ENCODE measurements at regions not wholly inside any gene's neighbourhood (a gene's known extent, or its start where the extent isn't known, plus 50 kb on each side); places are given as distances from the start of the nearest gene placed in this dataset.
A peak's percentile ranks its signal among the peaks of the same experiment; 100 is the strongest.
"Not testable (repeated sequence)": the region's sequence is repeated elsewhere in the genome, so short reads cannot be mapped to it uniquely, and the experiment has no call there.

DNA sequence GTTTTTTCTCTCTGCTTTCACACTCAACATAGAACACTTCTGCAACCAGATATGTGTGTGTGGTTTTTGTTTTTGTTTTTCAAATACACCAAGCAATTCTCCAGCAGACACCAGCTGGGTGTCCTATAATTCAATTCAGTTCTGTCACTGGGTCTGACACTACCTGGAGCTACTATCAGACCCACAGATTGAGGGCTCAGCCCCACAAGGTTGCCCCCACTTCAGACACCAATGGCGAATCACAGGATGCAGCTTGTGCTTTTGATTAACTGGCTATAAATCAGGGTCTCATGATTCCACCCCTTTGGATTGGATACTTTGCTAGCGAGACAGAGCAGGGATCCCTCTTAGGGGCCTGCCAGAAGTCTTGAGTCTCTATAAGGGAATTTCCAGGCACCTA, 462.2 kb upstream of the NRP1 start:
- no peak for DNase-seq
- intact Hi-C loops (cut with DNase I) = no loop called here

DNA sequence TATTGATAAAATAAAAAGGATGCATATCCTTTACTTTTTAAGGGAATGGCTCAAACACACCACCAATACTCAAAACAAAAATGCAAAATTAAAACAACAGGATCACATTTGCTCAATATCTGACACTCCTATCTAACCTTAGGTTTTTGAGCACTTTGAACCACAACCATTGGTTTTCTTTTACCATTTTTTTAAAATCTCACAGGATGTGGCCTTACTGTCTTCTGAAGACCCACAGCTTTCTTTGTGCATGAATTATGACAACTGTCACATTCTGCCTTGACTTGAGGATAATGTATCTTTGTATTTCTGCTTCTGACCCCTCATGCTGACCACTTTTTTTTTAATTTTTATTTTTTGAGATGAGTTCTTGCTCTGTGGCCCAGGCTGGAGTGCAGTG, 461.1 kb upstream of the NRP1 start:
- no peak for DNase-seq
- intact Hi-C loops (cut with DNase I) = no loop called here

DNA sequence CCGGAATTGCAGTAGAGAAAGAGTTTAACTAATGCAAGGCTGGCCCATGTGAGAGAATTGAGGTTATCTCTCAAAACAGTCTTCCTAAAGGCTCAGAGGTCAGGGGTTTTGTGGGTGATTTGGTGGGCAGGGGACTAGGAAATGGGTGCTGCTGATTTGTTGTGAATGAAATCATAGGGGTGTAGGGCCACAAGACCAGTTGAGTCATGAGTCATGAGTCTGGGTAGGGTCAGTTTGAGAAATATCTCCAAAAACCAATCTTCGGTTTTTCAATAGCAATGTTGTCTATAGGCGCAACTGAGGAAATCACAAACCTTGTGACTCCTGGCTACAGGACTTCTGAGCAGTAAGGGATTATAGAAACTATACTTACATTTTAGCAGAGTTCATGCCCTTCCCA, 460.0 kb upstream of the NRP1 start:
- no peak for DNase-seq
- intact Hi-C loops (cut with DNase I) = no loop called here

DNA sequence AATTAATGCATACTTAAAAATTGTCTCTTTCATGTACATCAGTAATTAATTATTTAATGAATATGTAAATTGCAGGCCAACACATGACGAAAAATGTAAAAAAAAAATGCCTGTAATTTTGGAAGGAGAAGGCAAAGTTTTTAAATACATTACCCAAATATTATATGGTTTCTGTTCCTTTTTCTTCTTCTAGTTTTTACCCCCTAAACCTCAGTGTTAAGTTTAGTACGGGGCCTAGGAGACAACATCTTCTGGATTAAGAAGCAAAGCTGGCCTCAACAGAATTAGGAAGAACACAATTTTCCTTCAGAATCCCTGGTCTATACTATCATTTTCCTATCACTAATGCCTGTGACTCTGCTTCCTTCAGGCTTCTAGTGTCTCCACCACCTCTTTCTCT, 459.3 kb upstream of the NRP1 start:
- intact Hi-C loops (cut with DNase I) = no loop called here
- no peak for DNase-seq

DNA sequence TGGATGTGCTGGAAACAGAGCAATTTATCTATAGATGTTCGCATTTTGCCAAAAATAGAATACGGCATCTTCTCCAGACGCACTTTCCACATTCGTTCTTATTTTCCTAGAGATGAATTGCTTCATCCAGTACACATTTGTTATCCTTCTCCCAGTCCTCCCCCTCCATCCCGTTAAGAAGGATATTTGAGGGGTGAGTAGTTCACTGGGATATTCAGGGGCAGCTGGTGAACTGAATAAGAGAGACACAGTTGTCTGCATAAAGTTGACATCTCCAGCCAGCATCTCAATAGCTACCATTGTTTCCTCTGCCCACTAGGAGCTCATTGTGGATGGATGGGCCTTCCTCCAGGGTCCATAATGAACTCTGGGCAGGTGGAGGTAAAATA, 456.8 kb upstream of the NRP1 start:
- no peak for DNase-seq
- intact Hi-C loops (cut with DNase I) = no loop called here

DNA sequence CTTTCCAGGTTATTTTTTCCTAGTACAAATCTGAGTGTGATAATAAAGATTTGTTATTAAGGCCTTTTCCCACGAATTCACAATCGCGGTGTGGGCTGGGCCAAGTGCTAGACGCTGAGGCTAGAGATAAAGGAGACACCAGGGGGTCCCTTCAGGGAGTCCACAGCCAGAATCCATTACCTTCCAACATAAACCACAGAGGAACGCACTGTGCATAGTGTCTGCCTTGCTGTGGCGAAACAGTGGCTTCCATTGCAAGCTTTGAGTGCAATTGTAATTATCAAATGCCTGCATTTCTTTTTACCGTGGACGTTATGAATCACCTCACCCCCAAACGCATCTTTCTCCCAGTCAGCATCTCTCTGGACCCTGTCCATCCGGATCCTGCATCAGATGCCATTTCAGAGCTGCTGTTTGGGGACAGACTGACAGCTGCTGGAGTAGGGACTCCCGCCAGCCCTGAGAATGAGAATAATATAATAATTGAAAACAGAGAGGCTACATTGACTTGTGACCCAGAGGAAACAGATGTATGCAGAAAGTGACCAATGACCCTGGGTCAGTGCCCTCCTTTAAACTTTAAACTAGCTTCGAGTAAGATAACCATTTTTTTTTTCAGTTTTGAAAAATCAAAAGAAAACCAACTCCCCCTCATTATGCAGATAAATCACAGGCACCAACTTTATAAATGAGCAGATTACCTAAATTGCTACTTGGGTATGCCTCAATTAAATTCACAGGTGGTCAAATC, 456.2 kb upstream of the NRP1 start:
- no peak for DNase-seq
- intact Hi-C loops (cut with DNase I) = no loop called here

DNA sequence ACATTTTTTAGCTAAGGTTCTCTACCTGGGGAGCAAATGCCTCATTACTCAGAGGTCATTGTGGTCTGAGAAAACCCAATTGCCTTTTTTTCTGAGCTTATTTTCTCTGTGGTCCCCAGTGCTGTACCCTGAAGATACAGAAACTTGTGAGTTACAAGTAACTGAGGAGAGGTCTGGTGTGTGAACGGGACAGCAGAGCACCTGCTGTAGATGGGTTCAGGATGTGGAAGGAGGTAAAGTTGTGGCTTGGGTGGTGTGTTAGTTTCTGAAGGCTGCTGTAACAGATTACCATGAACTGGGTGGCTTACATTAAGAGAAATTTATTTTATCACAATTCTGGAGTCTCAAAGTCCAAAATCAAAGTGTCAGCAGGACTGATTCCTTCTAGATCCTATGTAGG, 449.1 kb upstream of the NRP1 start:
- DNase-seq = no peak
- intact Hi-C loops (cut with DNase I) = no loop called here

DNA sequence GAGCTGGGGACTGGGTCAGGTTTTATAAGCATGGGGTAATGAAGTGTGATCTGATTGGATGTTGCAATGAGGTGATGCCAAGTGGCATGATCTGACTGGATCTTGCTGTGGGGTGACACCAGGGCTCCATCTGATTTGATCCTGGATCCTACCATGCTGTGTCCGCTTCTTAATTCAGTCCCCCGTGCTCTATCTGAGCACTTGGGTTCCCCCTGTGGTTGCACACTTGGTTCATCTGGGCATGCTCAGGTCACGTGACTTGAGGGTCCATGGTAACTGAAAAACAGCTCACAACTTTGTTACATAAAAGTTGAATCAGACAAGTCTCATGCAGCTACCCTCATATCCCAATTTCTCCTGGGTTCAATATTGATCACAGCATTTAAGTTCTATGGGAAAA, 448.6 kb upstream of the NRP1 start:
- DNase-seq = no peak
- intact Hi-C loops (cut with DNase I) = no loop called here

DNA sequence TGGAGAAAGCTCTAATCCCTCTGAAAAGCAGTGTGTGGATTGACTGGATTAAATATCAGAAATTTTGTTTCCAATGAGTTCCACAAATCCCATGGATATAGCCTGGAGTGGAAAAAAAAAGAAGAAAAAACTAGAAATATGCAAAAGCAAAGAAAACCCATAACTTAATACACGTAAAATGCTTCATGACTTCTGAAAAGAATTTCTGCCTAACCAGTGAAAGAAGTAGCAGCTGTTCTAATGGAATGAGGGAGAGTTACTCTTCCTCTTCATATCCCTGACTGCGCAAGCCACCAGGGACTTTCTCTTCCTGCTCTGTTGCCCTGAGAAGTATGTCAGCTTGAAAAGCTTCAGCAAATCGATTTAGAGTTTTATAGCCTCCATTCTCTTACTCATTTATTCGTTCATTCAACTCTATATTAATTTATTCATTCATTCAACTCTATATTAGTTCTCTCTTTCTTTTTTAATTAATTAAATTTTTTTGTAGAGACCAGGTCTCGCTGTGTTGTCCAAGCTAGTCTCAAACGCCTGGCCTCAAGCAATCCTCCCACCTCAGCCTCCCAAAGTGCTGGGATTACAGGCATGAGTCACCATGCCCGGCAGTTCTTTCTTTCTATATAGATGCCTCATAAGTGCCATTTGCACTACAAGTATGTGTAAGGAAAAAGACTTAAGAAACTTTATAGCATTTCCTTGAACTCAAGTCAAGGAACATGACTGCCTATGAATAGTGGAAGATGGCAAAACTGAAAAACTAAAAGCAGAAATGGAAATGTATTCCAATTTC, 447.3 kb upstream of the NRP1 start:
- intact Hi-C loops (cut with DNase I) = no loop called here
- DNase-seq = no peak

DNA sequence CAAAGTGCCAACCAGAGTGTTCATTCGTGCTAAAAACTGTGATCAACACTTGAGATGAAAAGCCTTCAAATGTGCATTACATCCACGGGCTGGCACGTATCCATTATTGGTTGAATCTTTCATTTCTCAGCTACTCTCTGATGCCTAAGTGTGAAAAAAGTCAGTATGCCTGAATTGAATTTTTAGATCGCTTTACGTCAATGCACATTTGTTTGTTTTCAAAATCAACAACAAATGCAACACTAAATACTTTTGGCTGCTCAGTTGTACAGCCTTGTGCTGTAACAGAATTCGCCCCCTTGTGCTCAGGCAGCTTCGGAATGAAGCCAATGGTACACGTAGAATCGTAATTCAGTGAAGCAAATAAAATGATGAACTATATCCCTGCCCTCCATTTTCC, 446.5 kb upstream of the NRP1 start:
- DNase-seq = no peak
- intact Hi-C loops (cut with DNase I) = no loop called here

DNA sequence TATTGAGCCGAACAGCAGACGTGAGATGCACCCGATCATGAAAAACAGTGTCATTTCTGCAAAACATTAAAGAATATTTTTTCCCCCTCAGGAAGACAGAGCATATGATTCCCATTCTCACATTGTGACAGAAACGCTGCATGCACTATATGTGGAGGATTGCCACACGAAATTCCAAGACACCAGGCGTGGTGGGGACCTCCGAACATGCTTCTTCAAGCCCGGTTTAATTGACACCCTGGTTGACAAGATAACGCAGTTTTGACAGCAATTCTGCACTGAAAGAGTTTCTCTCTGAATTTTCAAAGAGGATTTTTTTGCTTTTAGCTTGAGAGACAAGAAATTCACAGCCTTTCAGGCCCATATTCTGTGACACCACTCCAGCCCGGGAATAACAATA, 442.8 kb upstream of the NRP1 start:
- intact Hi-C loops (cut with DNase I) = loop anchor here (10.0 kb wide), 1 partner anchor 442 kb away; the partner anchor contains the start of gene NRP1
- DNase-seq = no peak

DNA sequence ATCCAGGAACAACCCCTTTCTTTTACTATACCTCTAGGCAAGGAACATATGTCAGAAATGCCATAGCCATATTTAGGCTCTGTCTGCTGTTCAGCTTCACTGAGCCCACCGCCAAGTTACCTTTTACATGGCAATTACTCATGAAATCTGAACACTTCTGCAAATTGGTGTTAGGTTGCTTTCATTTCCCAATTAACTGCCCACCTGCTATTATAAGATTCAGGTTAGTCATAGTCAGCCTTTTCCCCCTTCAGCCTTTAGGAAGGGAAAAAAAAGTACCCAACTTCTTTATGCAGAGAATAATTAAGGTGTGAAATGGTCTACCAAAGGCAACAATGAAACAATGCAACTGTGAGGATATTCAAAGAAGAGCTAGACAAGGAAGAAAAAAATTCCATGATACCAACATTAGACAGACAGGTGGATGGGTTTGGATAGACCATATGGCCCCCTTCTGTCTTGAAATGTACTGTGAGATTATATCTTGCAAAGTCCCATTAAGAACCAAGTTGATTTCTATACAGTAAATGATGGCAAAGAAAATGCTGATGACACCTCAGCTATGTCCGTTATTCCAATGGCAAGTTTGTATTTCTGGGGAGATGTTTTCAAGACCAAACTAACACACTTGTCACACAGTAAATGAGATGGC, 442.1 kb upstream of the NRP1 start:
- DNase-seq = no peak
- intact Hi-C loops (cut with DNase I) = loop anchor here (10.0 kb wide), 1 partner anchor 442 kb away; the partner anchor contains the start of gene NRP1

DNA sequence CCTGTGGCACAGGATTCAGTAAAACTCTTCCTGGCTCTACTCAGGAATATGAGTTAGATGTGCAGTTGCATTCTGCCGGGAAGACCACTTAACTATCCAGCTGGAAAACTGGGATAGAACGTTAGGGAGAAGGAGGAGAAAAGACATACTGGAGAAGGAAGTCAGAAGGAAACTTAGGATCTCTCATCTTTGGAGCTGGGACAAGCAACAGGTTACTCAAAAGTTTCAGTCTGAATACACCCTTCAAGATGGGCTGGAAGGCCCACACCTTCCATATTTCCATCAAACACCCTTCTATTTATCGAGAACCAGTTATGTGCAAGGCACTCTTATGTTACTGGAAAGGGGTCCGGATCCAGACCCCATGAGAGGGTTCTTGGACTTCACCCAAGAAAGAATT, 440.4 kb upstream of the NRP1 start:
- DNase-seq = no peak
- intact Hi-C loops (cut with DNase I) = loop anchor here (10.0 kb wide), 1 partner anchor 440 kb away; the partner anchor contains the start of gene NRP1

DNA sequence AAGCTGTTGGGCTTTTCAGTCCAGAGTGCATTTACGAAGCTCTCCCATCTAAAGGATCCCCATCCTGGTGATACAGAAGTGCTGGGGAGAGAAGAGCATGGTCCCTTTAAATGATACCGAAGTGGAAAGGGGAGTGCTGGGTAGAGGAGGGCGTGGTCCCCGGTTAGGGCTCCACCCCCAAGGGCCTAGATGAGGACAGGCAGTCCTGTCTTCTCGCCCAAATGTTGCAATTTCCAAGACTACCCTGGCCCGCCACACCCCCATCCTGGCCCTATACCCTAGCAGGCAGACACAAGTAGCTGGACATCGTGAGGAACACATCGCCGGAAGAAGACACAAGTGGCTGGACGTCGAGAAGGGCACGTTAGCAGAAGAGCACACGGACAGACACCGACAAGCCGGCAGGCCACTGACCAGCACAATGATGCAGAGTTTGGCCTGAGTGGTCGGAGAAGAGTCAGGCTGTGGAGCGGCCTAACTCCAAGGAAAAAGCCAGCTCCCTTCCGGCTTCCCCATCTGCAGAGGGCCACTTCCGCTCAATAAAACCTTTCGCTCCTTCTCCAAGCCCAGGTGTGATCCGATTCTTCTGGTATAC, 439.5 kb upstream of the NRP1 start:
- intact Hi-C loops (cut with DNase I) = loop anchor here (10.0 kb wide), 1 partner anchor 439 kb away; the partner anchor contains the start of gene NRP1
- DNase-seq = peak in 1 of 10 donors; percentile 74

DNA sequence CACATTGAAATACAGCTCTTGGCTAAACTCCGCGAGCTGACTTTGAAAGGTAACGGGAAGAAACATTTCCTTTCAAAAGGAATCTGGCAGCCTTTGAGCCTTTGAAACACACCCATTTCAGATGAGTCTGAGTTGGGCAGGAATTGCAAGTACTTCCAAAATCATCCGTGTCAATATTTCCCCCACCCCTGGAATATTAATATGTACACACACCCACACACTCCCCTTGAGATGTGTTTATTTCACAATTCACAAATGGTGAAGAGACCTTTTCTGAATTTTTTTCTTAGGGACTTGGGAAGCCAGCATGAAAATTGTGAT, 438.7 kb upstream of the NRP1 start:
- DNase-seq = no peak
- intact Hi-C loops (cut with DNase I) = loop anchor here (10.0 kb wide), 1 partner anchor 438 kb away; the partner anchor contains the start of gene NRP1

DNA sequence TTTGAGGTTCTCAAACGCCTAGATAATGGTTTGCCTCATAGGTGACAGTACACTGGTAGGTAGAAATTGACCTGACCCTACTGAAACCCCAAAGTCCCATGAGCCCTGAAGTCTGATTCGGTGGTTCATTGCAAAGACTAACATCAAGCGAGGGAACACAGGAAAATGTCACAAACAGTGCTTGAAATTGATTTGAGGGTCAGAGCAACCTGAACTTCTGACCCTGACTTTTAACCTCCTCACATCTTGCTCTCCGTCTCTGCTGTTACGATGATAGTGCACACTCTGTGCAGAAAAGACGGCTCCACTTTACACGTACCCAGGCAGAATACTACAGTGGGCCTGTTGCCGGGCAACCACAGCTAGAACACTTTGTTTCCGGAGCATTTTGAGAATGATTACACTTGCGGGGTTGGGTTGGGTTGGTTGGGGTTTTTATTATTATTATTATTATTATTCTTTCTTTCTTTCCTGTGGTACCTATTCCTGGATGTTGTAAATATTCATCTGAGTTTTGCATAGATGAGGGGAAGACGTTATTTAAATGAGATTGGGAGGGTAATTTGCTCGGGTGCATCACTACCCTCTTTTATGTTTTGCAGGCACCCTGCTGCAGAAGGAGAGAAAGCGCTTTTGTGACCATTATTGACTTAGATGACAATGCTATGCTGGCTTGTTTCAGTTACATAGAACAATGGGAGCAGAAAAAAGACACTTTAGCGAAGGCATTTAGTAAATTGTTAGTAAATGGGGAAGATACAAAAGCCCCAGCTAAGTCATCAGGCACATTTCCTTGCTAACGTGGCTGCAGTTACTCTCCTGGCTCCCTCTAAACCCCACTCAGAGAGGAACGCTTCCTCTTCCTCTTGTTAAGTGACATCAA, 438.1 kb upstream of the NRP1 start:
- intact Hi-C loops (cut with DNase I) = loop anchor here (10.0 kb wide), 1 partner anchor 438 kb away; the partner anchor contains the start of gene NRP1
- DNase-seq = peak in 6 of 10 donors; percentile 45 to 91 (median 54)

DNA sequence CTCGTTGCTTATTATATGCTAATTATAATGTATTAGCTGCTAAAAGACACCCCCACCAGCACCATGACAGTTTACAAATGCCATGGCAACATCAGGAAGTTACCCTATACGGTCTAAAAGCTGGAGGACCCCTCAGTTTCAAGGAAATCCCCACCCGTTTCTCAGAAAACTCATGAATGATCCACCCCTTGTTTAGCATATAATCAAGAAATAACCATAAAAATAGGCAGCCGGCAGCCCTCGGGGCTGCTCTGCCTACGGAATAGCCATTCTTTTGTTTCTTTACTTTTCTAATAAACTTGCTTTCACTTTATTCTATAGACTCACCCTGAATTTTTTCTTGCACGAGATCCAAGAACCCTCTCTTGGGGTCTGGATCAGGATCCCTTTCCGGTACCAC, 437.4 kb upstream of the NRP1 start:
- intact Hi-C loops (cut with DNase I) = loop anchor here (10.0 kb wide), 1 partner anchor 437 kb away; the partner anchor contains the start of gene NRP1

DNA sequence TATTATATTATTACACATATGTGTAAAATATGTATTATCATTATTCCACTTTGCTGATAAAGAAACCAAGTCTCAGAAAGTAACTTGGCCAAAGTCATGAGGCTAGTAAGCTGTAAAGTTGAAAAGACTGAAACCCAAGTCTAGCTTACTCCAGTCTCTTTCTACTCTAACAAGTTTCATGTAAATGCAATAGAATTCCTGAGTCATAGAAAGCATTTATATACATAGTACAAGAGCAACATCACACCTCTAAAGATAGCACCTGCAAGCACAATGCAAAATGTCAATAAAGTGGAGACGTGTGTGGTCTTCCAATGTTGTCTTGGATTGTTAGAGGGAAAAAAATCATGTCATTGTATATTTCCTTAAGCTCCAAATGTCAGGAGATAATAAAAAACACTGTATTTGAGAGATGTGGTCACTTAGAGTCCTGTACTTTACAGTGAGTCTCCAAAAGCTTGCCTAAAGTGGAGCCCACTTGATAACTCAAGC, 430.3 kb upstream of the NRP1 start:
- no peak for DNase-seq
- intact Hi-C loops (cut with DNase I) = no loop called here

More for the DNA sequence above, 437.4 kb upstream of the NRP1 start:
- not testable (repeated sequence) for DNase-seq

DNA sequence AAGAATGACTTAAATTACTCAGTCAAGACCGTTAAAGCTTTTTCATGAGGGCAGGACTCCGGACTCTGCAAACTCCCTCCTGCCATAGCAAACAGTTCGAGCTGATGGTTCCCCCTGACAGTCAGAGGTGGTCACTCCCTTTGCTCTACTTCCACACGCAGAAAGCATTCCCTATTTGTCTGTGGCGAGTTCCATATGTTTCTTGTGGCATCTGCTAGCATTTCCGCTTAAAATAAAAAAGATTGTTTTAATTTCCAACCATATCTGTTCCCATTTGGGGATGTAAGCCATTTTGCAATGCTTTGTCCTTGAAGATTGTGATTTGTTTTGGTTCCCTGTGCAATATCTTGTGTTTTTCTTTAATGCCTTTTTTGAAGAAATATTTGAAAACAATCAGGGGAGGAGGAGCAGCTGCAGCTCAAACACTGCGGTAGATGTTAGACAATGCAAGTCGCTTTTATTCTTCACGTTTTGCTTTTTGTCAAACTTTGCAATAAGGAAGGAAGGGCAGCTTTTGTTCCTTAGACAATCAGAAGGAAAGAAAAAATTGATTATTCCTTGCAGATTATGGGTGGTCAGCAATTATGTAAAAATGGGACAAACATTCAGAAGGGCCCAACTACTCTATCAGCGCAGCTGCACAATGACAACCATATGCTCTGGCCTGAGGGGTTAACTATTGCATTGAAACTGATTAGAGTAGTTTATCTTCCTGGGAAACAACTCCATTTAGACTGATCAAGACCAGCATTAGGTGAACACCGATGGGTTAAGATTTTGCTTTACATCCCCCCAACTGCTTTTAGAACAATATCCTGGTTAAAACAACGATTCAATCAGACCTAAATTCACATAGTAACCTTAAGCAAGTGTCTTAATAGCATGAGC, 425.8 kb upstream of the NRP1 start:
- no peak for DNase-seq
- intact Hi-C loops (cut with DNase I) = no loop called here
